Hepatocyte (in vitro differentiated cells): ENCODE measurements at regions not wholly inside any gene's neighbourhood (a gene's known extent, or its start where the extent isn't known, plus 50 kb on each side); places are given as distances from the start of the nearest gene placed in this dataset.

Experiments used
- CTCF ChIP-seq: fragments of 200-600 bp; sonication (generic); IDR thresholded peaks from 2 replicates; pipeline ENCODE4 v1.5.1; 2016; ENCODE audit warnings: antibody characterized with exemption, mild to moderate bottlenecking; ENCODE audit not compliant: poor library complexity
- EZH2 ChIP-seq: fragments of 200-600 bp; sonication (generic); IDR thresholded peaks from 2 replicates; pipeline ENCODE4 v1.6.1; 2016; ENCODE audit warnings: antibody characterized with exemption, mild to moderate bottlenecking, borderline replicate concordance
- EZH2phosphoT487 ChIP-seq: fragments of 200-600 bp; sonication (generic); IDR thresholded peaks from one replicate; pipeline ENCODE4 v1.6.1; 2018; ENCODE audit warnings: antibody characterized with exemption, mild to moderate bottlenecking, low read depth, moderate library complexity; ENCODE audit not compliant: unreplicated experiment, severe bottlenecking

- no peak for TF ChIP-seq EZH2phosphoT487
- no peak for TF ChIP-seq CTCF
- no peak for TF ChIP-seq EZH2
These were observed 274.6 kb downstream of the ANXA1 start for GRCh38 chr9:73426269-73426668.
